ENCODE measurements at regions not wholly inside any gene's neighbourhood (a gene's known extent, or its start where the extent isn't known, plus 50 kb on each side); places are given as distances from the start of the nearest gene placed in this dataset.

DNA sequence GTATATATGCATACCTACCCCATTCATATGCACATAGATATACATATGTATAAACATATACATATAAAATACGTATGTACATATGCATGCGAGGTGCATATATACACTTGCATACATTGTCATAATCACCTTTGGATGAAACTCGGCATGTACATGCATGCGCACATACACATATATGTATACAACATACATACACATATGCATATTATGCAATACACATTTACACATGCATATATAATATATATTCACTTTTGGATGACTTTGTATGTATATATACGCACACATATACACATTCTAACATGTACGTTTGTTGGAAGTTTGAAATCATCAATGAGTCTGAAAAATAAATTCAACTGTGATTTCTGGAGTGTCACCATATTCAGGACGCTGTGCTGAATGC is 401.6 kb upstream of the TBX3 start:
- Histone ChIP-seq H3K4me3 (ENCODE audit: low read depth, low read length) (no peak overlapping the region), H3K27me3 (ENCODE audit: control insufficient read depth, insufficient read depth, low read length) (no peaks in the 10 kb centered on the region), H3K36me3 (ENCODE audit: control insufficient read depth, insufficient read depth, low read length) (no peaks in the 10 kb centered on the region)
- TF ChIP-seq, protein P1, sequence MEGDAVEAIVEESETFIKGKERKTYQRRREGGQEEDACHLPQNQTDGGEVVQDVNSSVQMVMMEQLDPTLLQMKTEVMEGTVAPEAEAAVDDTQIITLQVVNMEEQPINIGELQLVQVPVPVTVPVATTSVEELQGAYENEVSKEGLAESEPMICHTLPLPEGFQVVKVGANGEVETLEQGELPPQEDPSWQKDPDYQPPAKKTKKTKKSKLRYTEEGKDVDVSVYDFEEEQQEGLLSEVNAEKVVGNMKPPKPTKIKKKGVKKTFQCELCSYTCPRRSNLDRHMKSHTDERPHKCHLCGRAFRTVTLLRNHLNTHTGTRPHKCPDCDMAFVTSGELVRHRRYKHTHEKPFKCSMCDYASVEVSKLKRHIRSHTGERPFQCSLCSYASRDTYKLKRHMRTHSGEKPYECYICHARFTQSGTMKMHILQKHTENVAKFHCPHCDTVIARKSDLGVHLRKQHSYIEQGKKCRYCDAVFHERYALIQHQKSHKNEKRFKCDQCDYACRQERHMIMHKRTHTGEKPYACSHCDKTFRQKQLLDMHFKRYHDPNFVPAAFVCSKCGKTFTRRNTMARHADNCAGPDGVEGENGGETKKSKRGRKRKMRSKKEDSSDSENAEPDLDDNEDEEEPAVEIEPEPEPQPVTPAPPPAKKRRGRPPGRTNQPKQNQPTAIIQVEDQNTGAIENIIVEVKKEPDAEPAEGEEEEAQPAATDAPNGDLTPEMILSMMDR (IDR thresholded peaks at IDR 0.05; ENCODE audit: insufficient read depth, low read length, poor library complexity, severe bottlenecking): no peak
- DNase-seq (ENCODE audit: low read depth): no peak

DNA sequence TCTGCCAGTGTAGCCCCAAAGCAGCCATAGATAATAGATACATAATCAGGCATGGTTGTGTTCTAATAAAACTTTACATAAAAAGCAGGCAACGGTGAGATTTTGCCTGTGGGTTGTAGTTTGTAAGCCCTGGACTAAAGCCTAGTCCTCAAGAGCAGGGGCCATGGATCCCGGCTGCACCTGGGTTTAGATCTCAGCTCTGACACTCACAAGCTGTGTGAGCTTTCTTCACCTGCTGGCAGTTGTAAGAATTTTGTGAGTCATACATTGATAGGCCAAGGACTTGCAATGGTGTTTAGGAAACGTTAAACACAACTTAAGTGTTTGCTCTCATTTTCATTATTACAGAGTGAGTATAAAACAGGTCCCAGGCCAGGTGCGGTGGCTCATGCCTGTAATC is 395.8 kb upstream of the TBX3 start:
- Histone ChIP-seq H3K4me3 (ENCODE audit: low read depth, low read length) (no peak overlapping the region), H3K27me3 (ENCODE audit: control insufficient read depth, insufficient read depth, low read length) (no peaks in the 10 kb centered on the region), H3K36me3 (ENCODE audit: control insufficient read depth, insufficient read depth, low read length) (no peaks in the 10 kb centered on the region)
- TF ChIP-seq, protein P1 (IDR thresholded peaks at IDR 0.05; ENCODE audit: insufficient read depth, low read length, poor library complexity, severe bottlenecking): no peak
- no peak for DNase-seq (ENCODE audit: low read depth)

DNA sequence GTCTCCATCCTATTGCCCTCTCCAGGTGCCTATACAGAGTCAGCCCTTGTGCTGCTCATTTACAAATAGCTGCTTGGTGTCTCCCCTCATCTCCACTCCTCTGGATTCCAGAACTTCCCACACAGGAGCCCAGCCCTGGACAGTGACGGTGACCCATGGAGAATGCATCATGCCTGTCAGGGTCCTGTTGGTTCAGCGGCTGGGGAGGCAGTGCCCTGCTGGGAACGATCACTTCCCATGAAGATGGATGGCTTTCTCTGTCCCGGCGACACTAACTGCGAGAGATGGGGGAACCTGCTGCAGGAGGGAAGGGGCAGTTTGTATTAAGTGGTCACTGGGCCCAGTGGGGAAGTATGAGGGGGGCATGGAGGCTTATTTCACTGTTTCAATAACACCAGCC is 395.0 kb upstream of the TBX3 start:
- Histone ChIP-seq H3K27me3 (ENCODE audit: control insufficient read depth, insufficient read depth, low read length) (no peaks in the 10 kb centered on the region), H3K4me3 (ENCODE audit: low read depth, low read length) (no peak overlapping the region), H3K36me3 (ENCODE audit: control insufficient read depth, insufficient read depth, low read length) (no peaks in the 10 kb centered on the region)
- no peak for DNase-seq (ENCODE audit: low read depth)
- TF ChIP-seq, protein P1 (IDR thresholded peaks at IDR 0.05; ENCODE audit: insufficient read depth, low read length, poor library complexity, severe bottlenecking): no peak

DNA sequence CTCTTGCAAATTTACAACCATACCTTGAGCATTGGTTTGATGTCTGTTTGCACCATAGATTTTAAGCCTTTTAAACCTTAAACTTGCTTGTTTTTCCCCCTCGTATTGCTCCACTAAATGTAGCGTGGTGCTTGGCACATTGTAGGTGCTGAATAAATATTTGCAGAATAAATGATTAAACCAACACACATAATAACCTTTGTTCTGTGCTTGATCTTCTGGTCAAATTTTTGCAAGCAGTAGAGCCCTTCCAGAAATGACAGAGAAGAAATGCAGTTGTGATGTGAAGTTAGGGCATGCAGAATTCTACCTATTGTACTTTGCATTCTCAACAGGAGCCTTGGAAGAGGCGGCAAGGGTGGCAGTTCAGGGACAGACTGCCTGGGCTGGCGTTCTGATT is 394.4 kb upstream of the TBX3 start:
- no peaks in the 10 kb centered on the region for H3K36me3 ChIP-seq (ENCODE audit: control insufficient read depth, insufficient read depth, low read length)
- DNase-seq (ENCODE audit: low read depth): no peak
- H3K27me3 ChIP-seq (ENCODE audit: control insufficient read depth, insufficient read depth, low read length): no peaks in the 10 kb centered on the region
- H3K4me3 ChIP-seq (ENCODE audit: low read depth, low read length): no peak overlapping the region
- TF ChIP-seq, protein P1 (IDR thresholded peaks at IDR 0.05; ENCODE audit: insufficient read depth, low read length, poor library complexity, severe bottlenecking): no peak

DNA sequence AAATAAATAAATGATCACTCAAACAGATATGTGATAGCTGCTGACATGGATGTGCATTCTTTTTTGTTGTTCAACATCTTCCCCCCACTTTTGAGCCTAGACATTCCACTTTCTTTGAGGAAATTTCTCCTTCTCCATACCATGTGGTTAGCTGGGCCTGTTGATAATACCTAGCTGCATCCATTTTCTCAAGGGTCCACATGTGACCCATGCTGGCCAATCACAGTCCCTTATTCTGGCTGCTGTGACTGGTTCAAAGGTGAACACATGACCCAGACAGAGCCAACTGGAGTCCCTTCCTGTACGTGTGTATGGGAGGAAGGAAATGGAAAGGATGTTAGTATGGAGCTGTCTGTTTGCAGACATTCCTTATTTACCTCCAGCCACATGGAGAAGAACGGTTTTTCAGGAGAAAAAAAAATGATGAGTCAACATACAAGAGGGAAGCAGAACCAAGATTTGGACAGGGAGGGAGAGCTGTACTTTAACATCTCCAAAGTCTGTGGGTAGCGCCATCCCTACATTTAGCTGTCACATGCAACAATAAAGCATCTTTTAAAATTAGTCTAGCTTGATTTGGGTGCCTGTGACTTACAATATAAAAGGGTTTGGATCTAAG is 391.7 kb upstream of the TBX3 start:
- DNase-seq (ENCODE audit: low read depth): no peak
- TF ChIP-seq, protein P1 (IDR thresholded peaks at IDR 0.05; ENCODE audit: insufficient read depth, low read length, poor library complexity, severe bottlenecking): no peak
- Histone ChIP-seq H3K36me3 (ENCODE audit: control insufficient read depth, insufficient read depth, low read length) (no peaks in the 10 kb centered on the region), H3K4me3 (ENCODE audit: low read depth, low read length) (no peak overlapping the region), H3K27me3 (ENCODE audit: control insufficient read depth, insufficient read depth, low read length) (no peaks in the 10 kb centered on the region)

DNA sequence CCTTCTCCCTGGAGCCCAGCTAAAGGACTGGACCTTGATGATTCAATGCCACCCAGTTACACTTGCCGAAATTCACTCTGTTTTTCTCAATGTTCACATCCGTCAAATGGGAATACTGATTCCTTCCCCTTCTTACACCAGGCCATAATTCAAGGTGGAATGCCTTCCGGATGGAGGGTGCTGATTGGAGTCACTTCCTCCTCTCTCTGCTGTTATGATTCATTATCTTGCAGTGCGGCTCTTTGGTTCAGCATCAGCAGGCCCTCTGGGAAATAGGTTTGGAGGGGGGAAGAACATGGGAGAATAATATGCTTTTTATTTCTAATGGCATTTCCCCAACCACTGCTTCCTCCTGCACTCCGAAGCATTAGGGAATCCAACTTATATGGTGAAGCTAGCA is 390.6 kb upstream of the TBX3 start:
- TF ChIP-seq, protein P1 (IDR thresholded peaks at IDR 0.05; ENCODE audit: insufficient read depth, low read length, poor library complexity, severe bottlenecking): no peak
- no peak for DNase-seq (ENCODE audit: low read depth)
- Histone ChIP-seq H3K27me3 (ENCODE audit: control insufficient read depth, insufficient read depth, low read length) (no peaks in the 10 kb centered on the region), H3K4me3 (ENCODE audit: low read depth, low read length) (no peak overlapping the region), H3K36me3 (ENCODE audit: control insufficient read depth, insufficient read depth, low read length) (no peaks in the 10 kb centered on the region)

All from kidney epithelial cell (primary cell).